ENCODE measurements at regions not wholly inside any gene's neighbourhood (a gene's known extent, or its start where the extent isn't known, plus 50 kb on each side); places are given as distances from the start of the nearest gene placed in this dataset.

DNA sequence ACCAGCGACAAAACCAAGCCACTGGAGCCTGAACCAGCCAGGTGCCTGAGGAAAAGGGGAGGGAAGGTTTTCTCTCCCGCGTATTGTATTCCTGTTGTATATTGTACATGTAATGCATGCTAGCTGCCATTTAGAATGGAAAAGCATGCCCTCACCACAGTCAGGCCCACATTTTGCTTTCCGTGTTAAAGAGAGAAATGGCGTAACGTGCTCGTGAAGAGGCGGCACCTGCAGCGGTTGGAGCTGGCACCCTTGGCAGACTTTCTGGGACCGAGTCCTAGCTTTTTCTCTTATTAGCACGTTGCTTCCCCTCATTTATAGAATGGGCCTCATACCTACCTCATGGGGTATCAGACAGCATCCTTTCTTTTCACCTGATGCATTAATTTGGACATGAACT lies 135.3 kb upstream of the IRF2BP2 start:
- TF ChIP-seq, protein P1, sequence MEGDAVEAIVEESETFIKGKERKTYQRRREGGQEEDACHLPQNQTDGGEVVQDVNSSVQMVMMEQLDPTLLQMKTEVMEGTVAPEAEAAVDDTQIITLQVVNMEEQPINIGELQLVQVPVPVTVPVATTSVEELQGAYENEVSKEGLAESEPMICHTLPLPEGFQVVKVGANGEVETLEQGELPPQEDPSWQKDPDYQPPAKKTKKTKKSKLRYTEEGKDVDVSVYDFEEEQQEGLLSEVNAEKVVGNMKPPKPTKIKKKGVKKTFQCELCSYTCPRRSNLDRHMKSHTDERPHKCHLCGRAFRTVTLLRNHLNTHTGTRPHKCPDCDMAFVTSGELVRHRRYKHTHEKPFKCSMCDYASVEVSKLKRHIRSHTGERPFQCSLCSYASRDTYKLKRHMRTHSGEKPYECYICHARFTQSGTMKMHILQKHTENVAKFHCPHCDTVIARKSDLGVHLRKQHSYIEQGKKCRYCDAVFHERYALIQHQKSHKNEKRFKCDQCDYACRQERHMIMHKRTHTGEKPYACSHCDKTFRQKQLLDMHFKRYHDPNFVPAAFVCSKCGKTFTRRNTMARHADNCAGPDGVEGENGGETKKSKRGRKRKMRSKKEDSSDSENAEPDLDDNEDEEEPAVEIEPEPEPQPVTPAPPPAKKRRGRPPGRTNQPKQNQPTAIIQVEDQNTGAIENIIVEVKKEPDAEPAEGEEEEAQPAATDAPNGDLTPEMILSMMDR (IDR thresholded peaks at IDR 0.05), result no peak
- no peak for TF ChIP-seq EP300 (IDR thresholded peaks at IDR 0.05; ENCODE audit: low read depth)

Measured in transverse colon (tissue), 3 donors.